Lower leg skin (tissue), 4 donors: ENCODE measurements at regions not wholly inside any gene's neighbourhood (a gene's known extent, or its start where the extent isn't known, plus 50 kb on each side); places are given as distances from the start of the nearest gene placed in this dataset.

Experiments used
- DNase-seq, 2 donors: peaks; one replicate each; pipeline ENCODE4 v3.0.0-alpha.2; 2019; ENCODE audit warnings: low spot score in 2 of 2
- H3K4me3 ChIP-seq: fragments of 200-600 bp; sonication (generic); 2 replicates; pipeline ENCODE4 v1.5.1; 2017; ENCODE audit warnings: mild to moderate bottlenecking, low read depth; ENCODE audit not compliant: poor library complexity, severe bottlenecking
- CTCF ChIP-seq, 3 donors: fragments of 450-650 bp; IDR thresholded peaks; one replicate each; pipeline ENCODE4 v1.5.1; 2016; ENCODE audit warnings: antibody characterized with exemption in 3 of 3, mild to moderate bottlenecking in 3 of 3, moderate library complexity in 2 of 3
- POLR2A ChIP-seq, 2 donors: fragments of 450-650 bp; IDR thresholded peaks; one replicate each; pipeline ENCODE4 v1.6.1; 2016 to 2017; ENCODE audit warnings: antibody characterized with exemption in 2 of 2, mild to moderate bottlenecking in 1 of 2, moderate library complexity in 1 of 2
- WGBS, 2 donors: methylation state at CpG; one replicate each; pipeline ENCODE4 v1.1.5; 2018; 5-methylcytosine and 5-hydroxymethylcytosine counted together
- intact Hi-C: fragments of 100-400 bp; cut with DNase I; formaldehyde crosslinking; loops from one replicate; pipeline ENCODE4 v1.15.0; 2023; ENCODE audit warnings: low total_unique reads

DNA sequence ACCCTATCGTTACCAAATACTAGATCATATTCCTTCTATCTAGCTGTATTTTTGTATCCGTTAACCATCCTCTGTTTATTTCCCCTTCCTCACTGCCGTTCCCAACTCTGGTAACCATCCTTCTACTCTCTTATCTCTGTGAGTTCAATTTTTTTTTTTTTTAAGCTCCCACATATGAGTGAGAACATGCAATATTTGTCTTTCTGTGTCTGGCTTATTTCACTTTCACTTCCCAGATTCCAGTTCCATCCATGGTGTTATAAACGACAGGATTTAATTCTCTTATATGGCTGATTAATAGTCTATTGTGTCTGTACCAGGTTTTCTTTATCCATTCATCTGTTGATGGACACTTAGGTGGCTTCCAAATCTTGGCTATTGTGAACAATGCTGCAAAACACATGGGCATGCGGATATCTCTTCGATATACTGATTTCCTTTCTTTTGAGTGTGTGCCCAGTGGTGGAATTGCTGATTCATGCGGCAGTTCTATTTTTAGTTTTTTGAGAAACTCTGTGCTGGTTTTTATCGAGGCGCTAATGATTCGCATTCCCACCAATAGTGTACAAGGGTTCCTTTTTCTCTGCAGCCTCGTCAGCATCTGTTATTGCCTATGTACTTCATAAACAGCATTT is 599.6 kb downstream of the TMEM114 start:
- no peak for TF ChIP-seq POLR2A (IDR thresholded peaks at IDR 0.05)
- intact Hi-C loops, result no loop called here
- 77 to 81% methylated on average over 11 of the region's 11 CpGs for WGBS, 2 donors

GRCh38 chr16:7983676-7984075 is 606.6 kb downstream of the TMEM114 start:
- H3K4me3 ChIP-seq, result no peak overlapping the region
- no peak for TF ChIP-seq CTCF (IDR thresholded peaks at IDR 0.05)
- no peak for TF ChIP-seq POLR2A (IDR thresholded peaks at IDR 0.05)
- no peak for DNase-seq
- 27 to 33% methylated on average over 3 of the region's 3 CpGs for WGBS, 2 donors
- intact Hi-C loops, result no loop called here

More for the DNA sequence above, 599.6 kb downstream of the TMEM114 start:
- no peak overlapping the region for H3K4me3 ChIP-seq
- DNase-seq, result no peak

DNA sequence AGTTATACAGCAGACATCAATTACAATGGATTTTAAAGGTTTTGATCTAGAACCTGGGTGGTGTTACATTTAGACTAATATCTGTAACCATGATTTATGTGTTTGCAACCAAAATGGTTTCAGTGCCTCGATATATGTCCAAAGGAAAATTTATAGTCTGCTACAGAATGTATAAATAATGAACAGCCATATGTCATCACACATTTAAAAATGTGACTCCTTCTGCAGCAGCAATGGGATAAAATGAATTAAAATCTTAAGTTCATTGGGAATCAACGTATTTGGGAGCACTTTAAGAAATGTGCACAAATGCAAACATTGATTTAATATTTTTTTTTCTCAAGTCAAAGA is 610.2 kb downstream of the TMEM114 start:
- intact Hi-C loops, result no loop called here
- 23 to 33% methylated on average over 2 of the region's 2 CpGs for WGBS, 2 donors
- TF ChIP-seq CTCF (IDR thresholded peaks at IDR 0.05) (no peak), POLR2A (IDR thresholded peaks at IDR 0.05) (no peak)
- H3K4me3 ChIP-seq, result no peak overlapping the region
- no peak for DNase-seq

GRCh38 chr16:7979448-7980132 is 610.7 kb downstream of the TMEM114 start:
- H3K4me3 ChIP-seq, result no peak overlapping the region
- intact Hi-C loops, result no loop called here
- TF ChIP-seq POLR2A (IDR thresholded peaks at IDR 0.05), result no peak
- TF ChIP-seq CTCF (IDR thresholded peaks at IDR 0.05), result no peak
- DNase-seq, result no peak
- 63 to 71% methylated on average over 18 of the region's 18 CpGs for WGBS, 2 donors

DNA sequence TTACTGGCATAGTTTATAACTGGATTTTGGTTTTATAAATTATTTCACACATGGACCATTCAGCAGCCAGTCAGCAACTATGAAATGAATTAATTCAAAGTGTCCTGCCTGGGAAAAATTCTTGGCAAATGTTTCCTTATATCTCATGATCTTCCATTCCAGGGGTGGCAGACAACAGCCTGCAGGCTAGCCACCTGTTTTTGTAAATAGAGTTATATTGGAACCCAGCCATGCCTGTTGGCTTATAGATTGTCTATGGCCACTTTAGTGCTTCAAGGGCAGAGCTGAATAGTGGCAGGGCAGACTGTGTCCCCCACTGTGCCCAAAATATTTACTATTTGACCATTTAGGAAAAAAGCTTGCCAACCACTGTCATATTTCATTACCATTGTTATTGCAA is 613.7 kb downstream of the TMEM114 start:
- no peak for DNase-seq
- intact Hi-C loops, result no loop called here
- H3K4me3 ChIP-seq, result no peak overlapping the region
- TF ChIP-seq CTCF (IDR thresholded peaks at IDR 0.05) (no peak), POLR2A (IDR thresholded peaks at IDR 0.05) (no peak)

GRCh38 chr16:7976125-7976524 is 614.2 kb downstream of the TMEM114 start:
- no peak overlapping the region for H3K4me3 ChIP-seq
- 67 to 68% methylated on average over 5 of the region's 5 CpGs for WGBS, 2 donors
- TF ChIP-seq CTCF (IDR thresholded peaks at IDR 0.05), result no peak
- no peak for TF ChIP-seq POLR2A (IDR thresholded peaks at IDR 0.05)
- DNase-seq, result no peak
- intact Hi-C loops, result no loop called here
